SU-DHL-6 (cell line): ENCODE measurements at regions not wholly inside any gene's neighbourhood (a gene's known extent, or its start where the extent isn't known, plus 50 kb on each side); places are given as distances from the start of the nearest gene placed in this dataset.

Experiments used
- EZH2phosphoT487 ChIP-seq: fragments of 200-600 bp; sonication (generic), shearing (Covaris generic); conservative IDR thresholded peaks from 2 replicates; pipeline ENCODE4 v1.6.1; 2018; ENCODE audit warnings: mild to moderate bottlenecking, antibody characterized with exemption, low read length, moderate library complexity, mixed read lengths
- TF ChIP-seq, protein P1 (sequence below): fragments of 200-600 bp; sonication (generic); IDR thresholded peaks from one replicate; pipeline ENCODE4 v1.5.1; 2017; ENCODE audit warnings: antibody characterized with exemption, mild to moderate bottlenecking, low read length, moderate library complexity; ENCODE audit not compliant: insufficient read depth, poor library complexity, severe bottlenecking

DNA sequence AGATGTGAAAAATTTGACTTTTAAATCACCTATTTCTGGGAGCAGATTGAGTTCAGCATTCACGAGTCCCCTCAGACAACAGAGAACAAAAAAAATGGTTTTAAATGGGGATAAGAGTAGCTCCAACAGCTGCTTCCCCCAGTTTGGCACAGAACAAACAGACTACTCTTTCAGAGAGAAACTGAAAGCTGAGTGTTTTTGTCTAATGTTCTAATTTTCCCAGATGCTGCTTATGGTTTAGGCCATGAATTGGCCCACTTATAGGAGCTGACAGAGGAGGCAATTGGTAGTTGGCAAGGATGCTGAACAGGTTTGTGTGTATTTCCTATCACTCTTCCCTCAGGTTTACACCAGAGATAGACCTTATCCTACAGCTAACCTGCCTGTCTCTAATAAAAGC, 1637.4 kb upstream of the PRMT6 start:
- TF ChIP-seq, protein P1, sequence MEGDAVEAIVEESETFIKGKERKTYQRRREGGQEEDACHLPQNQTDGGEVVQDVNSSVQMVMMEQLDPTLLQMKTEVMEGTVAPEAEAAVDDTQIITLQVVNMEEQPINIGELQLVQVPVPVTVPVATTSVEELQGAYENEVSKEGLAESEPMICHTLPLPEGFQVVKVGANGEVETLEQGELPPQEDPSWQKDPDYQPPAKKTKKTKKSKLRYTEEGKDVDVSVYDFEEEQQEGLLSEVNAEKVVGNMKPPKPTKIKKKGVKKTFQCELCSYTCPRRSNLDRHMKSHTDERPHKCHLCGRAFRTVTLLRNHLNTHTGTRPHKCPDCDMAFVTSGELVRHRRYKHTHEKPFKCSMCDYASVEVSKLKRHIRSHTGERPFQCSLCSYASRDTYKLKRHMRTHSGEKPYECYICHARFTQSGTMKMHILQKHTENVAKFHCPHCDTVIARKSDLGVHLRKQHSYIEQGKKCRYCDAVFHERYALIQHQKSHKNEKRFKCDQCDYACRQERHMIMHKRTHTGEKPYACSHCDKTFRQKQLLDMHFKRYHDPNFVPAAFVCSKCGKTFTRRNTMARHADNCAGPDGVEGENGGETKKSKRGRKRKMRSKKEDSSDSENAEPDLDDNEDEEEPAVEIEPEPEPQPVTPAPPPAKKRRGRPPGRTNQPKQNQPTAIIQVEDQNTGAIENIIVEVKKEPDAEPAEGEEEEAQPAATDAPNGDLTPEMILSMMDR, result no peak
- TF ChIP-seq EZH2phosphoT487, result no peak
